ENCODE measurements at regions not wholly inside any gene's neighbourhood (a gene's known extent, or its start where the extent isn't known, plus 50 kb on each side); places are given as distances from the start of the nearest gene placed in this dataset.

DNA sequence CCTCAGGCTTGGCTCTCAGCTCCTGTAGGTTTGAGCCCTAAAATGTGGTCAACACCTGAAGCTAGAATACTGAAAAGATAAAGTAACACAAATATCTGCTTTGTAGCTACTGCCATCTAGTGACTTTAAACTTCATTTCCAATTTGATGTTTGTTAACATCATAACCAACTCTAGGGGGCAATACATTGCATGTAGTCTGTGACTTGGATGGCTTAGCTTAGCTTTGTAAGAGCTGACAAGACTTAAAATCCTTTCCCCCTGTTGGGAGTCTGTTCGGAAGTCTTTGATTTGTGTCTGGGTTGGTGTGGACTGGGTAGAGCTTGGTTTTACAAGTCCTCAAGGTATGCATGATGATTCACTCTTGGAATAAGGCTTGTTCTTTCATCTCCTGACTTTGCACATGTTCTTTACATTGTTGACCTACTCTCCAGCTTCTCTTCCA lies 51.7 kb downstream of the SCN11A start:
- no peak for DNase-seq (ENCODE audit: low read depth)

DNA sequence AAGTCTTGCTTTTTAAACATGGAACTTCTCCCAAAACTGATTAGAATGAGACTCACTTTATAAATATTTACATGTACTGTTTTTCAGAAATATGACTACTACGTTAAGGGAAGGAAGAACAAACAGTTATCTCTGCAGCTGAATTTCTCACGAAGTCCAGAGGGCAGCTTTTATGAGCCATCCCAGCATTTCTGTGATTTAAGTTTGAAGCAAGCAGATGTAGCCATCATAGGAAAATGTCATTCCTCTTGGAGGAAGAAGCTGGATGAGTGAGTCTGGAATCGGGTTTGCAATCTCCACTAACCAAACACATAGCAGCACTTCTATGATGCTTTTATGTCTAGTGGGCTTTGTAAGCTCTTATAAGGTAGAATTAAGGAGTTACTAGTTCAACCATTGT lies 53.7 kb downstream of the SCN11A start:
- DNase-seq (ENCODE audit: low read depth) = no peak

DNA sequence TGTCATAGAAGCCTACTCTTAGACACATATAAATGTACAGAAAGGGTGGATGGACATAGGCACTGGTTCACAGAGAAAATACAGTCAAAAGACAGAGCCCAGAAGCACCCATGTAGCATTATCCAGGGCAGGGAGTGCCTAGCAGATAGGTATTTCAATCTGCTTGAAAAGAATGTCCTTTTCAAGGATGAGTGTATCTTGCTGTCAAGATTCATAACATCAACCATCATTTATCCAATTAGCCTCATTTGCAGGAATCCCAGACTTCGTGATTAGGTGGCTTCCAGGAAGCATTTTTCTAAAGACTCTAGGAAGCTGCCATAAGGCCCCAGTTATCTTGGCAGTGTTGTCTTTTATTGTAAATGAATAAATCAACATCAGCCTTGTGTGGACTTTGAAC lies 55.6 kb downstream of the SCN11A start:
- no peak for DNase-seq (ENCODE audit: low read depth)

DNA sequence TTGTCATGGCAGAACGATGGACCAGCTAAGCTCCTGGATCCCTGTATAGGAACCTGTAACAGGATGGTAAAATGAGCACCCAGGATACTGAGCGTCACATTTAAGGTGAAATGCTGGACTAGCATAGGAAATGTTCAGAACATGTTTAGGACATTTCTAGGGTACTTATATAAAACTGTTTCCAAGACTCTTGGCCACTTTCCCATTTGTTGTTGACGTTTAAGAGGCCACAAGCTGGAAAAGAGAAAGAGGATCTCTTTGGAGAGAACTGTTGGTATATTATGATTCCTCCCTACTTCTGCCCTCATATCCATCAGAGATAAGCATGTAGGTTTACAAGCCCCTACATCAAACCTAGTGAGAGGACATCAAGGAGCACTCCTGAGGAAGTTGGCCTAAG lies 57.5 kb downstream of the SCN11A start:
- no peak for DNase-seq (ENCODE audit: low read depth)

DNA sequence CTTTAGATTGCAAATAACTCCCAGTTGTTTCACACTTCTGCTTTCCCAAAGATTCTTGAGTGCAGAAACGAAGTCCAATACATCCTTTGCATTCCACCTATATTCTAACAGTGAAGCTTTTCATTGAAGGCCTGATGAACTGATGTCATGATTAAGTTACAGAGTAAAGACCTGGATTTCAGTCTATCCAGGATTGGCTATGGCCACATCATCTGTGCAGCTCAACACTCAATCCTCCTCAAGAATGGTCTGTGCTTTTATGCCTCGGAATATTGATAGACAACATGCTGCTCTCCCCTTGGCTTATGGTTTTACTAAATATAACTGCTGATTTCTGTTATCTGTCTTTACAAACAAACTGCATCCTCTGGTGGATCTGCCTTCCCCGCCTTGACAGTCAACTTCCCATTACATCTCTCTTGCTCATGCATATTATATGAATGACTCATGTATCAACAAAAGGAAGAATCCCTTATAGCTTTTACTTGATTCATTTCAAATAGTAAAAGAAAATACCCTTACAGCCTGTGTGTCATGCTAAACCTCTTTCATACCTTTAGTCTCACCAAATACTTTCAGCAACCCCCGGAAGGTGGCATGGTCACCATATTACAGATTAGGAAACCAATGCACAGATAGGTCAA lies 59.5 kb downstream of the SCN11A start:
- no peak for DNase-seq (ENCODE audit: low read depth)

DNA sequence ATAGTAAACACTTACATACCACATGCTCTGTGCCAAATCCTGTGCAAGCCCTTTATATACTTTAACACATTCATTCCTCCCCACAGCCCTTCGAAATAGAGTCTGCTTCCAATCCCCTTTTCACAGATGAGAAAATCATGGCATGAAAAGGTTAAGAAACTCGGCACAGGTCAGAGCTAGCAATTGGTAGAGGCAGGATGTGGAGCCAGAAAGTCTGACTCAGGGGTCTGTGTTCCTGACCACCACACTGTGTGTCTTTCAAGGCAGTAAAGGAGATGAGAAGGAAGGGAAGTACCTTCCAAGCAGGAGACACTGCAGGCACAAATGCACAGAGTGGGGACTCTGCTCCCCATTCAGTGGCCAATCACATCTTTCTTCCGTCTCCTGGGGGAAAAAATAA lies 61.1 kb downstream of the SCN11A start:
- DNase-seq (ENCODE audit: low read depth) = no peak

DNA sequence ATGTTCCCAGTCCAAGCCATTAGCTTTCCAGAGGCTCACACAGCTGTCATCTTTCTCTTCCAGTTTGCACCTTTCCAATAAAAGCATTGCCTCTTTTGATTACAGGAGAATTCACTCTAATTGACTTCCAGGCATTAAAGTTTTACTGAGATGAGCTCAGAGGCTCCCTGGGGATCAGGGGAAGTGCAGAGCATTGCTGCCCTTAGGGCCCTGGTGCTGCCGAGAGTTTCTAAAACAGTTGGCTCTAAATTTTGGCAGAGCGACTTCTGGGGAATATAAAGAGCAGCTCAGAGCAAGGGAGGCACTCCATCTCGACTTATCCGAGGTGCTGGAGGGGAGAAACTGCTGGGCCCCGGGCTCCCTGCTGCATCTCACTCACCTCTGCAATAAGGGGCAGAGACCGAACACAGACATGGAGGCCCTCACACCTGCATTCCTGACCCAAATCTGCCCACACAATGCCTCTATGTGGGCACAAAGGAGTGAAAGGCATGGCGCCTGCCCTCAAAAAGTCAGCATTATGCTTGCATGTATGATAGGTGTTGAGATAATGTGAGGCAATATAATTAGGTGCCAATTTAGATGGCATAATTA lies 61.7 kb downstream of the SCN11A start:
- no peak for DNase-seq (ENCODE audit: low read depth)

DNA sequence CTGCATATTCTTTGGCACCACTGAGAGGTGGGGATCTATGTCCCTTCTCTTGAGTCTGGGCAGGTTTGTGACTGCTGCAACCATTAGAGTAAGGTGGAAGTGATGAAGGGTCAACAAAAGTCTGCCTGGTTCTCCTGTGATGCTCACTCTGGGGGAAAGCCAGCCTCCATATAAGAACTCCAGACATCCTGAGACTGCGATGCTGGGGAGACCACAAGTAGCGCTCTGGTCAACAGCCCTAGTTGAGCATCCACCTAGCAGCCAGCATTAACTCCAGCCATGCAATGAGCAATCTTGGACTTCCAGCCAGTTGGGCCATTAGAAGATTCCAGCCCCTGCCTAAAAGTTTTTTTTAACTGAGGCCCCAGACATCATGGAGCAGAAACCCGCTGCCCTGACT lies 62.8 kb downstream of the SCN11A start:
- DNase-seq (ENCODE audit: low read depth) = no peak

DNA sequence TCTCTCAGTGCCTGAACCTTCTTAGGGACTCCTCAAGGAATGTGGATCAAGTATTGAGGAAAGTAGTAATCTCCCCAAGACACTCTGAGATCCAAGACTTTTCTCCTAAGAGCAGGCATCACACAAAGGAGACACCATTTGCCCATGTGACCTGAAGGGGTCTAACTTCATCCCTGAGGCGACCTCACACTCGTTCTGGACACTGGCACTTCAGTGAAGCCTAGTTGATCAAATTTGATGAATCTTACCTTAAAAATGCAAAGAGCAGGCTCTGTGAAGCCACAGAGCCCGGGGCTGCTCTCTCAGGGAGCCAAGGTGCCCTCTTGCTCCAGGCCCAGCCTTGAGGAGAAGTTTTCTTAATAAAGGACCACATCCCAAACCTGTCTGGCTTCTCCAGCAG lies 64.3 kb downstream of the SCN11A start:
- no peak for DNase-seq (ENCODE audit: low read depth)

DNA sequence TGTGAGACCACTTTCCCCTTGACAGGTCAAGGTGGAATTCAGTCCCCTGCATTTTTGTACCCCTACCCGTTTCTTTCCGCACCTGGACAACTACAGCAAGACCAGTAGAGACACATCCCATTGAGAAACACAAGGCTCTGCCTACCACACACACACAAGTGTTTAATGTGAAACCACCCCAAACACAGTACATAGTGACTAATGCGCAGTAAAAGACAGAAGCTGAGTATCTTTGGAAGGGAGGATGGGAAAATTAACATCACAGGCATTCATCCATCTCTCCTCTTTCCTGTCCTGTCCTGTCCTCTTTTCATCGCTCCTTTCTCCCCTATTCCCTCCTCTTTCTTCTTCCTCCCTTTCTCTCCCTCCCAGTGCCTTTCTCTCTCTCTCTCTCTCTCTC lies 64.8 kb downstream of the SCN11A start:
- no peak for DNase-seq (ENCODE audit: low read depth)

DNA sequence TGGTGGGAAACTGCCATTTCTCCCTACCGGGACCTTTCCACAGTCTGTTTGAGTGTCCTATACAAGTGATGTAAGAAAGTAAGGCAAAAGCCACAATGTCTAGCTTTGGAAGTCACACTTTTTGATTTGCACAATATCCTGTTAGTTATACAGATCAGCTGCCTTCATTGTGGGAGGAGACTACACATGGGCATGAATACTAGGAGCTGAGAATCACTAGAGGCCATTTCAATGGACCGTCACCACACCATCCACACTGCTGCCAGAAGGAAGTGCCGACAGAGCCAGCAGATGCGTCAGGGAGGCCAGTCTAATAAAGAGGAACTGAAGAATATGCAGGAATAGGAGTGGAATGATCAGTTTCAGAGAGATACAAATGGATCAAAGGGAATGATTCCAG lies 65.8 kb downstream of the SCN11A start:
- no peak for DNase-seq (ENCODE audit: low read depth)

DNA sequence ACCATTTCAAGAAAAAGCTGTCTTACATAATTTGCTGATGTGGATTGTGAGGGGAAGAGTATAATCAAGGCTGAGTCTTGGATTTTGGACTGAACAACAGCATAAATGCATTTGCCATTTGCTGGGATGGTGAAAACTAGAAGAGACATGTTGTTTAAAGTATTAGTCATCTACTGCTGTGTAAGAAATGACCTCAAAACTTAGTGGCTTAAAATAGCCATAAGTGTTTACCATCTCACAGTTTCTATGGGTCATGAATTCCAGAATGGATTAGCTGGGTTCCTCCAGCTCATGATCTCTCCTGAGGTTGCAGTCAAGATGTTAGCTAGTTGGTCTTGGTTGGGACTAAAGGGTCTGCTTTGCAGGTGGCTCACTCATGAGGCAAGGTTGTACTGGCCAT lies 66.2 kb downstream of the SCN11A start:
- no peak for DNase-seq (ENCODE audit: low read depth)

DNA sequence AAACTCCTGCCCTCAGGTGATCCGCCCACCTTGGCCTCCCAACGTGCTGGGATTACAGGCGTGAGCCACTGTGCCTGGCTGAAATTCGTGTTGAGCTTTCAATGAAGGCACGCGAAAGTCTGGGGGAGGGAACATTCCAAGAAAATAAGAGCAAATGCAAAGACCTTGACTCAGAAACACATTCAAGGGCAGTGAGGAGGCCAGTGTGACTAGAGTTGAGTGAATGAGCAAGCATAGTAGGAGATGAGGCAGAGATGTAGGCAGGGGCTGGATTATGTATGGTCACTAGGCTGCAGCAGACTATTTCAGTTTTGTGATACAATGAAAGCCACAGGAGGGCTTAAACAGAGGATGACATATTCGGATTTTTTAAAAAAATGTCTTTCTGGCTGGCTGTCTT lies 67.0 kb downstream of the SCN11A start:
- DNase-seq (ENCODE audit: low read depth) = no peak

DNA sequence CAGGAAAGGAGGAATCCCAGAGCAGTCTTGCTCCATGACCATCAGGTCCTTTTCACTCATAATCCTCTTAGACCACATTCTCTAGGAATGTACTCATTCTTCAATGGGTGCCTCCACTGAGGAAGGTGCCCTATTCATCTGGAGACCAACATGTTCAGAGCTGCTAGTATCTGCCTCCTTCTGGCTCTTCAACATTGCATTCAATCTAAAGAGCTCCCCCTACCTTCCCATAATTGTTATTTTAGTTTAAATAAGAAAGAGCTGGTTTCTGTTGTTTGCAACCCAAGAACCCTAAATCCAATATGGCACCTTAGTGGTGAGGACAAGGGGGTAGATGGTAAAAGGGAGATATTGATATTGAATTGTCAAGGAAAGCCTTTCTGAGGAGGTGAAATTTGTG lies 67.6 kb downstream of the SCN11A start:
- DNase-seq (ENCODE audit: low read depth) = no peak

DNA sequence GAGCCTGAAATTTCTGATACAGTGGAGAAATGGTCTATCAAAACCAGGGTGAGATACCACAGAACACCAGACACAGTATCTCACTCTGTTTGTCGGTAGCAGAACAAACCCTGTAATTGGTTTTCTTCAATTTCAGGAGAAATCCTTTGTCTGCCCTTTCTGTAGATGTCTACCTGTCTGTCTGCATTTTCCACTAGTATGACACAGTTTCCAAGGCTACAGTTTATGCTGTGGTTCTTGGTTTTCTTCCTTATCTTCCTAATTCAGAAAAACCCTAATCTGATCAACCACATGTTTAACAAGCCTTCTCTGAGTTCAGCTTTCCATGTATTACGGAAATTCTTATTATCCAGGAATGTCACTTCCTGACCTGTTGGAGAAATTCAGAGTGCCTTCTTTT lies 70.8 kb downstream of the SCN11A start:
- DNase-seq (ENCODE audit: low read depth) = no peak

DNA sequence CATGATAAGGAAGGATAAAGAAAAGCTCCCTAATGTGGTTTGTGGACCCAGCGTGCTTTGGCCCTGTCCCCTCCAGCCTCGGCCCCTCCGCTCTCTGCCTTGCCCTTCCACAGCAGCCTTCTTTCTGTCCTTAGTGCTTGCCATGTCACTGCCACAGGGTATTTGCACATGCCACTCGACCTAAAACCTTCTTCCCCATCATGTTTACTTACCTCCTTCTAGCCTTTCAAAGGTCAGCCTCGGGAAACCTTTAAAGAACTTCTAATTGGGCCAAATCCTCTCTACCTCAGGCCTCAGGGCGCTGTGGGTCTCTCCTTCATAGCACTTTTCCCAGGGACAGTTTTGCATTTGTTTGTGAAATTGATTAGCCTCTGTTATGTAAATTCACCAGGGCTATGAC lies 73.0 kb downstream of the SCN11A start:
- DNase-seq (ENCODE audit: low read depth) = no peak

DNA sequence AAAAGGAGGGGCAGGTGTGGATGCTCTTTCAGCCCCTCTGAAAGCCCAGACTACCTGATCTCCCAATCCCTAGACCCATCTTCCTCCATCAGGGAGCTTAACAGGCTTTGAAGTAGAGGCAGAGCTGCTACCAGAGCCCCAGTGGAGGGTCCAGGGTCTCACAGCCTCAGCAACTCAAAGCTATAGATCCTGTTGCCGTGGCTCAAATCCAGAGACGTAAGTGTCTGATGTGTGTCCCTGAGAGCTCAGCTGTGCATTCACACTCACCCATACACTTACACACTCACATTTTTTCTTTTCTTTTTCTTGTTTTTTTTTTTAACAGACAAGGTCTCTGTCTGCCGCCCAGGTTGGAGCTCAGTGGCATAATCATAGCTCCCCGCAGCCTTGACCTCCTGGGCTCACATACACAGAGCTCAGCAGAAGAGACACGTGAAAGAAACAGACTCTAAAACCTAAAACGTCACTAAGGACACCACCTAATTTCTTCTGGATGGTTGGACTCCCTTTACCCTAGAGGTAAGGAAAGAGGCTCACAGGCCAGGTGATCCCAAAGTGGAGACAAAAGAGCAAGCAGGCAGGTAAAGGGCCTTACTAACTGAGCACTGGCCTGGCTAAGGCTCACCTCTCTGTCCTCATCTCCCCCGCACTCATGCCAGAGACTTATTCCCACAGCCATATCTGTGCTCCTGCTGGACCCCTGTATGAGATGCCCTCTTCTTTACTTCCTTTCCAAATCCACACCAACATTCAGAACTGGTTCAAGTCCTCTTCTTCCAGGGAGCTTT lies 80.7 kb downstream of the SCN11A start:
- DNase-seq (ENCODE audit: low read depth) = no peak

DNA sequence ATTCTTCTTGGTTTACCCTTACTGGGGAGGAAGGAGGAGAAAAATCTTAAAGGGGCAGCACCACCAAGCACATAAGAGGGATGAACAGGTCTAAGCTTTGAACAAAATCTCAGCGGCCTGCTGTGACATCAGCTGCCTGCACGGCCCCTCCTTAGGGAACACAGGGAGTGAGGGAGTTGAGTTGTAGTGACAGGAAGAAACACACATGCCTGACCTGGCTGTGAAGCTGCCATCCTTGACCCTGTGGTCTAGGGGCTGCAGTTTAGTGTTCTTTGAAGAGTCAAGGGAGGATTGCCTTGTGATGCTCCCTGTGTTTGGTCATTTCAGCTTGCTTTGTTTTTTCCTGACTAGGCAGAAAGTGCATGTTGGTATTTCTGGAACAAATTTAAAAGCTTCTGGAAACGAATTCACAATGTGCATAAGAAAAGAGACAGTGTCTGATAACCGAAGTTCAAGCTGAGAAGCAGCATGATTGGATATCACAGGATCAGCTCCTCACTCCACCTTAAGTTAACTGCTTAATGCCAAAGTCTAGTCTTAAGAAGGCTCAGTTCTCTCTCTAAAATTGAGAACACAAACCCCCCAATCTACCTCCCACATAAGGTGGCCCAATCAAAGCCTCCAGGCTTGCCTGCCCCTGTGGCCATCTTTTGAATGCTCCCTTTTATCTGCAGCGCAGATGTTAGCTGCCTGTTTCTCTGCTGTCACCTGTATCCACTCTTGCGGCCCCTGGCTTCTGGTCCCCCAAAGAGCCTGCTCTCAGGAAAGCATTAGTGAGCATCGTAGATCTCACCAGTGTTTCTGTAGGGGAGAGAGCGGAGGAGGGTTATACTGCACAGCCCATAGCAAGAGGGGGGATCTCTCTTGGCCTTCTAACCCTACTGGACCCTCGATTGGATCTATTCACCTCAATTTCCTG lies 82.2 kb downstream of the SCN11A start:
- no peak for DNase-seq (ENCODE audit: low read depth)

DNA sequence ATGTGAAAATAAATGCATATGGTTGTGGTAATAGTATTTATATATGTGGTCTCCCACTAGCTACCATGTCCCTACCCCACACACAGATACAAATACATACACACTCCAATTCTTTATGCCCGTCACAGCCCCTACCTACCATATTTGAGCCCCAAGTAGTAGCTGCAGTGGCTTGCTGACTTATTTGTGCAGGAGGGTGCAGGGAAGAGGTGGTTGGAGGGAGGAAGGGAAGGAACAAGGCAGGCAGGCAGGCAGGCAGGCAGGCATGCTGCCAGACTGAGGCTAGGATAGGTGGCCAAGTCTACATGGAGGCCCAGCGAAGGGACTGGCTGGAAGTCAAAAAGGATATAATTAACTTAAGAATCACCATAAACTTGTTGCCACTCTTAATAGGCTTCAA lies 82.9 kb downstream of the SCN11A start:
- no peak for DNase-seq (ENCODE audit: low read depth)

DNA sequence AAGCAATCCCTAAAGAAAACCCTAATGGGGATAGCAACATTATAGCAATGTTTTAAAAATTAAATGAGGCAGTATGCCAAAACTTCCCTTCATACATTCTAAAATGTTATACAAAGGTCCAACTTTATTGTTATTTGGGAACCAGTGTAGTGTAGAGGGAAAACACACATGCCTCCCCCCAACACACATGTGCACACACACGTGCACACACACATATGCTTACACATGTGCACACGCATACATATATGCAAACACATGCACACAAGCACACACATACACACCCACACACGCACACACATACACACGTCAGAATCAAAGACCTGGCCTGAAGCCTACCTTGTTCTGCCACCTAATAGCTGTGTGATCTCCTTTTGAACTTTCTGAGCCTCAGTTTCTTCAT lies 83.3 kb downstream of the SCN11A start:
- DNase-seq (ENCODE audit: low read depth) = no peak

DNA sequence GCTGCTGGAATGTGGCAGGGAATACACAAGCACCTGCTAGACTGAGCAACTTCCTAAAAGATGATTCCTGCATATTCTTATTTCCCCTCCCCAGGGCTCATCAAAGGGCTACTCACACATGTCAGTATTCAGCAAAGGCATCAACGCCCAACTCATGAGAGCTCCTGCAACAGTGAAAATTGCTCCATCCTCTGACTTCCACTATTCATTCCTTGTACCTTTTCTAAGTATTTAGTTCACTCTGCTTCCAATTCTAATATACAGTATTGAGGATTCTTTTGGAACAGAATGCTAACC lies 84.1 kb downstream of the SCN11A start:
- no peak for DNase-seq (ENCODE audit: low read depth)

DNA sequence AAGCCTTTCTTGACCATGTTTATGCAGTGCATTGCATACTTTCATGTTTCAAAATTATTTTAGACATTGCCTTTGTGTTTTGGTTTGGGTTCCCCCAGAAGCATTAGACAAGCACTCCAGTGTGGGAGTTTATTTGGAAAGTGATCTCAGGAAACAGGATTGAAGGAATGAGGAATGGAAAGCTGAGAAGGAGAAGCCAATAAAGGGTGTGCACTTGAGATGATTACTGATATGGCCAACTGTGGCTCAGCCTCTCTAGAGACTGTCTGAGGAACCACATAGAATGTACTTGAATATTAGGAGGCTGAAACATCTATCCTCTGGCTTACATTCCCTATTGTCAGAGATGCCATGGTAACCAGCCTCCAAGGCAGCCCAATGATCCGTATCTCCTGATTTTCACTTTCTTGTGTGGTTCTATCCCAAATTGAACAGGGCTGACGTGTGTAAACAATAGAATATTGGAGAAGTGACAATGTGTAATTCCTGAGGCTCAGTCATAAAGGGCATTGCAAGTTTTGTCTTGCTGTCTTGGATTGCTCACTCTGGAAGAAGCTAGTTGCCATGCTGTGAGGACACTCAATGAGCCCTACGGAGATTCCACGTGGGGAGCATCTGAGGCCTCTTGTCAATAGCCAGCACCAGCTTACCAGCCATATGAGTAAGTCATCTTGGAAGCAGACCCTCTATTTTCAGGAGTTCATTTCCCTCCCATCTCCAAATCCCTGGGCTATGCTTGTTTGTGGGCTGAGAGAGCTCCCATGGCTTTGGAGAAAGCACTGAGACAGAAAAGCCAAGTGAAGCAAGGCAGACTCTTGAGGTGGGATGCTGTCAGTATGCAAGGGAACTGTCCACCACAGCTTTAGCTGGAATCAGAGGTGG lies 84.7 kb downstream of the SCN11A start:
- no peak for DNase-seq (ENCODE audit: low read depth)

All from CMK (cell line).